Gastroesophageal sphincter (tissue), 4 donors: ENCODE measurements at regions not wholly inside any gene's neighbourhood (a gene's known extent, or its start where the extent isn't known, plus 50 kb on each side); places are given as distances from the start of the nearest gene placed in this dataset.

Source experiments
- ATAC-seq: fragments of 150-250 bp; one replicate; pipeline ENCODE4 v1.9.1; 2016; ENCODE audit warnings: mild to moderate bottlenecking, moderate library complexity
- H3K27ac ChIP-seq, 4 donors: fragments of 200-600 bp; sonication (generic) in 3 of 4; 1 replicate in 3 of 4; 2 replicates in 1 of 4; pipeline ENCODE4 v1.5.1; 2016 to 2019
- H3K27me3 ChIP-seq: fragments of 200-600 bp; sonication (generic); one replicate; pipeline ENCODE4 v1.5.1; 2019
- H3K36me3 ChIP-seq, 2 donors: fragments of 200-600 bp; sonication (generic); one replicate each; pipeline ENCODE4 v1.5.1; 2019; ENCODE audit warnings: control low read depth in 1 of 2
- H3K4me1 ChIP-seq, 3 donors: fragments of 200-600 bp; sonication (generic); 1 replicate in 2 of 3; 2 replicates in 1 of 3; pipeline ENCODE4 v1.5.1; 2016 to 2019; ENCODE audit warnings: control low read depth in 2 of 3
- H3K4me3 ChIP-seq, 2 donors: fragments of 200-600 bp; sonication (generic); one replicate each; pipeline ENCODE4 v1.5.1; 2019; ENCODE audit warnings: mild to moderate bottlenecking in 1 of 2, moderate library complexity in 1 of 2
- H3K9me3 ChIP-seq, 3 donors: fragments of 200-600 bp; sonication (generic); one replicate each; pipeline ENCODE4 v1.5.1; 2017 to 2019; ENCODE audit warnings: control low read depth in 2 of 3
- CTCF ChIP-seq, 4 experiments: fragments of 200-600 bp in 2 of 4; fragments of 450-650 bp in 2 of 4; sonication (generic) in 1 of 4; IDR thresholded peaks; one replicate each; pipeline ENCODE4 v1.5.1; 2017 to 2019; ENCODE audit warnings: antibody characterized with exemption in 4 of 4, mild to moderate bottlenecking in 2 of 4, moderate library complexity in 2 of 4
- EP300 ChIP-seq: sonication (generic); formaldehyde crosslinking; IDR thresholded peaks from one replicate; pipeline ENCODE4 v1.6.1; 2017; ENCODE audit warnings: antibody characterized with exemption, mild to moderate bottlenecking
- POLR2A ChIP-seq, 2 donors: fragments of 450-650 bp; IDR thresholded peaks; one replicate each; pipeline ENCODE4 v1.6.1; 2017; ENCODE audit warnings: antibody characterized with exemption in 2 of 2, mild to moderate bottlenecking in 2 of 2, moderate library complexity in 1 of 2
- POLR2AphosphoS5 ChIP-seq: sonication (generic); formaldehyde crosslinking; IDR thresholded peaks from one replicate; pipeline ENCODE4 v1.6.1; 2017; ENCODE audit warnings: antibody characterized with exemption
- WGBS, 2 donors: methylation state at CpG; one replicate each; pipeline ENCODE4 v1.1.5; 2018; ENCODE audit warnings: low coverage in 1 of 2; 5-methylcytosine and 5-hydroxymethylcytosine counted together

GRCh38 chr7:32204361-32205018, 134.3 kb upstream of the PDE1C start:
- peak overlapping the region in 1 of 4 donors; percentile 8 for H3K27ac ChIP-seq
- no peaks in the 10 kb centered on the region for H3K9me3 ChIP-seq
- ATAC-seq = peak; percentile 90
- WGBS, 2 donors = 22 to 83% methylated on average over 2 to 9 of the region's 9 CpGs
- peak overlapping the region; percentile 36 to 40 for H3K4me3 ChIP-seq
- H3K4me1 ChIP-seq = peaks cover 0 to 7% (median 0%) of the 10 kb centered on the region in 3 donors
- no peaks in the 10 kb centered on the region for H3K36me3 ChIP-seq
- peaks cover 12% of the 10 kb centered on the region for H3K27me3 ChIP-seq
- no peak for TF ChIP-seq POLR2A (IDR thresholded peaks at IDR 0.05)
- TF ChIP-seq CTCF (IDR thresholded peaks at IDR 0.05) = peak; percentile 79 to 97 (median 93)

DNA sequence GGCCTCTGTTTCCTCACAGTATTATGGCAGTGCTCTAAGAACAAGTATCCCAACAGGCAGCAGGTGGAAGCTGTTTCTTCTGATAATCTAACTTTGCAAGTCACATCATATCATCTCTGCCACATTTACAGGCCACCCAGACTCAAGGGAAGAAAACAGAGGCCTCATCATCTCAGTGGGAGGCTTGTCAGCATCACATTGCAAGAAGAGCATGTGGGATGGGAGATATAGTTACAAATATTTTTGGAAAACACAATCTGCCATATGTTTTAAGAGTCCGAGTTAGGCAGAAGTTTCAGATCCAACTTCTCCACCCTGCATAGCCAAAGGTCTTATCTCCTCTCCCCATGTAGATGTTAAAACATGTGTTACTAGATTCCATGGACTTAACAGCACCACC, 130.4 kb upstream of the PDE1C start:
- Histone ChIP-seq H3K4me3 (no peak overlapping the region), H3K9me3 (no peaks in the 10 kb centered on the region), H3K27me3 (no peaks in the 10 kb centered on the region), H3K4me1 (peaks cover 0 to 7% (median 0%) of the 10 kb centered on the region in 3 donors), H3K27ac (no peak overlapping the region), H3K36me3 (no peaks in the 10 kb centered on the region)
- TF ChIP-seq POLR2A (IDR thresholded peaks at IDR 0.05) (no peak), EP300 (no peak), POLR2AphosphoS5 (no peak), CTCF (IDR thresholded peaks at IDR 0.05) (no peak)
- ATAC-seq = no peak
- WGBS, 2 donors = 62 to 83% methylated on average over 1 of the region's 1 CpG

DNA sequence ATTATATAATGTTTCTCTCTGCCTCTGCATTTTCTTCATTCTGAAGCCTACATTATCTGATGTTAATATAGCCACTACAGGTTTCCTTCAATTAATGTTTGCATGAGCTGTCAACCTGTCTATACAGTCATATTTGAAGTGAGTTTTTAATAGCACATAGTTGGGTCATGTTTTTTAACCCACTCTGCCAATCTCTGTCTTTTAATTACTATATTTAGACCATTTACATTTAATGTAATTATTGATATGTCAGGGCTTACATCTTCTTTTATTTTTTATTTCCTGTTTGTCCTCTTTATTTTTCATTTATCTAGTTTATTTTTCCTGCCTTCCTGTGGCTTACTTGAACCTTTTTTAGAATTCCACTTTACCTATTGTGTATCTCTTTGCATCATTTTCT, 124.3 kb upstream of the PDE1C start:
- H3K4me3 ChIP-seq = no peak overlapping the region
- TF ChIP-seq EP300 (no peak), CTCF (IDR thresholded peaks at IDR 0.05) (no peak), POLR2A (IDR thresholded peaks at IDR 0.05) (no peak), POLR2AphosphoS5 (no peak)
- H3K9me3 ChIP-seq = peaks cover 0 to 10% (median 0%) of the 10 kb centered on the region in 3 donors
- no peak overlapping the region for H3K27ac ChIP-seq
- no peaks in the 10 kb centered on the region for H3K27me3 ChIP-seq
- H3K4me1 ChIP-seq = no peaks in the 10 kb centered on the region
- no peak for ATAC-seq
- H3K36me3 ChIP-seq = no peaks in the 10 kb centered on the region

DNA sequence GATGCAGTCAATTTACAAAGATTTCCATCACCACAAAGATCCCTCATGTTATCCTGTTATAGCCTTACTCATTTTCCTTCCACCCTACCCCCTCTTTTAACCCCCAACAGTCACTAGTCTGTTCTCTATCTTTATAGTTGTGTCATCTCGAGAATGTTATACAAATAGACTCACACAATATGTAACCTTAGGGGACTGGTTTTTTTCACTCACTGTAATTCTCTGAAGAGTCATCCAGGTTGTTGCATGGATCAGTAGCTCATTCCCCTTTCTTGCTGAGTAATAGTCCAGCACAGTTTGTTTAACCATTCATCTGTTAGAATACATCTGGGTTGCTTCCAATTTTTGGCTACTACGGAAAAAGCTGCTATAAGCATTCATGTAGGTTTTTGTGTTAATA, 121.1 kb upstream of the PDE1C start:
- Histone ChIP-seq H3K27me3 (no peaks in the 10 kb centered on the region), H3K4me3 (no peak overlapping the region), H3K36me3 (no peaks in the 10 kb centered on the region), H3K4me1 (no peaks in the 10 kb centered on the region), H3K9me3 (peaks cover 0 to 10% (median 0%) of the 10 kb centered on the region in 3 donors), H3K27ac (no peak overlapping the region)
- TF ChIP-seq EP300 (no peak), POLR2AphosphoS5 (no peak), POLR2A (IDR thresholded peaks at IDR 0.05) (no peak), CTCF (IDR thresholded peaks at IDR 0.05) (no peak)
- 55 to 65% methylated on average over 2 of the region's 2 CpGs for whole genome bisulfite sequencing, 2 donors
- no peak for ATAC-seq

DNA sequence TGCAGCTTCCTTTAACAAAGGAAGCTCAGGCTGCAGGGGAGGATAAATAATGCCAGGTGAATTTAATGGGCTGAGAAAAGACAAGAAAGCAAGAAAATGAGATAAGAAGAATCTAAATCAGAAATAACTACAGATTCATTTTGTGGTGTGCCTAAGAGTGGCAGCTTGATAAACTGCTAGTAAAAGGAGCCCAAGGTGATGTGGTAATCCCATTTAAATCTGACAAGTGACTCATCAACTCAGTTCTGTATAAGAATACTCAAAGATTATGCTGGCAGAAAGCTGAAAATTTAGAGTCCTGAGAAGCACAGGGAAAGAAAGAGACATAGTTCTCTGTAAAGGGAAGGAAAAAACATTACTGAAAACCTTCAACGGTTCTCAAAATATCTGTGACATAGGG, 109.4 kb upstream of the PDE1C start:
- no peak for ATAC-seq

More for the DNA sequence above, 109.4 kb upstream of the PDE1C start:
- Histone ChIP-seq H3K4me1 (no peaks in the 10 kb centered on the region), H3K4me3 (no peak overlapping the region), H3K9me3 (no peaks in the 10 kb centered on the region), H3K27ac (no peak overlapping the region), H3K27me3 (no peaks in the 10 kb centered on the region), H3K36me3 (no peaks in the 10 kb centered on the region)
- TF ChIP-seq POLR2A (IDR thresholded peaks at IDR 0.05) = no peak
- no peak for TF ChIP-seq EP300
- TF ChIP-seq CTCF (IDR thresholded peaks at IDR 0.05) = no peak
- TF ChIP-seq POLR2AphosphoS5 = no peak
- WGBS, 2 donors = 27 to 46% methylated on average over 1 of the region's 1 CpG
